ENCODE measurements at regions not wholly inside any gene's neighbourhood (a gene's known extent, or its start where the extent isn't known, plus 50 kb on each side); places are given as distances from the start of the nearest gene placed in this dataset.

GRCh38 chr15:93165734-93166470 lies 76.9 kb upstream of the RGMA start:
- TF ChIP-seq, protein P1, sequence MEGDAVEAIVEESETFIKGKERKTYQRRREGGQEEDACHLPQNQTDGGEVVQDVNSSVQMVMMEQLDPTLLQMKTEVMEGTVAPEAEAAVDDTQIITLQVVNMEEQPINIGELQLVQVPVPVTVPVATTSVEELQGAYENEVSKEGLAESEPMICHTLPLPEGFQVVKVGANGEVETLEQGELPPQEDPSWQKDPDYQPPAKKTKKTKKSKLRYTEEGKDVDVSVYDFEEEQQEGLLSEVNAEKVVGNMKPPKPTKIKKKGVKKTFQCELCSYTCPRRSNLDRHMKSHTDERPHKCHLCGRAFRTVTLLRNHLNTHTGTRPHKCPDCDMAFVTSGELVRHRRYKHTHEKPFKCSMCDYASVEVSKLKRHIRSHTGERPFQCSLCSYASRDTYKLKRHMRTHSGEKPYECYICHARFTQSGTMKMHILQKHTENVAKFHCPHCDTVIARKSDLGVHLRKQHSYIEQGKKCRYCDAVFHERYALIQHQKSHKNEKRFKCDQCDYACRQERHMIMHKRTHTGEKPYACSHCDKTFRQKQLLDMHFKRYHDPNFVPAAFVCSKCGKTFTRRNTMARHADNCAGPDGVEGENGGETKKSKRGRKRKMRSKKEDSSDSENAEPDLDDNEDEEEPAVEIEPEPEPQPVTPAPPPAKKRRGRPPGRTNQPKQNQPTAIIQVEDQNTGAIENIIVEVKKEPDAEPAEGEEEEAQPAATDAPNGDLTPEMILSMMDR (conservative IDR thresholded peaks at IDR 0.05; ENCODE audit: low read depth): no peak
- POLR2A ChIA-PET (ENCODE audit: low non-redundant PET): no interaction called here
- H3K27ac ChIP-seq: no peak overlapping the region
- no peak for DNase-seq (ENCODE audit: low spot score)
- CTCF ChIA-PET: no interaction called here

- ChIA-PET POLR2A (ENCODE audit: low non-redundant PET) (no interaction called here), CTCF (no interaction called here)
- no peak for DNase-seq (ENCODE audit: low spot score)
- no peak overlapping the region for H3K27ac ChIP-seq
- TF ChIP-seq, protein P1 (conservative IDR thresholded peaks at IDR 0.05; ENCODE audit: low read depth): no peak
Measured at GRCh38 chr15:93164409-93164808, 75.4 kb upstream of the RGMA start.

- no peak for DNase-seq (ENCODE audit: low spot score)
- ChIA-PET CTCF (interaction anchor here (0.6 kb wide), 1 partner anchor 34 kb away, joined by 7 read pairs; no protein-coding TSS in a partner anchor), POLR2A (ENCODE audit: low non-redundant PET) (no interaction called here)
- TF ChIP-seq, protein P1 (conservative IDR thresholded peaks at IDR 0.05; ENCODE audit: low read depth): no peak
- no peak overlapping the region for H3K27ac ChIP-seq
Measured at GRCh38 chr15:93162560-93162959, 73.5 kb upstream of the RGMA start.

GRCh38 chr15:93159930-93160329 lies 70.9 kb upstream of the RGMA start:
- ChIA-PET CTCF (no interaction called here), POLR2A (ENCODE audit: low non-redundant PET) (no interaction called here)
- TF ChIP-seq, protein P1 (conservative IDR thresholded peaks at IDR 0.05; ENCODE audit: low read depth): no peak
- no peak overlapping the region for H3K27ac ChIP-seq
- DNase-seq (ENCODE audit: low spot score): no peak

DNA sequence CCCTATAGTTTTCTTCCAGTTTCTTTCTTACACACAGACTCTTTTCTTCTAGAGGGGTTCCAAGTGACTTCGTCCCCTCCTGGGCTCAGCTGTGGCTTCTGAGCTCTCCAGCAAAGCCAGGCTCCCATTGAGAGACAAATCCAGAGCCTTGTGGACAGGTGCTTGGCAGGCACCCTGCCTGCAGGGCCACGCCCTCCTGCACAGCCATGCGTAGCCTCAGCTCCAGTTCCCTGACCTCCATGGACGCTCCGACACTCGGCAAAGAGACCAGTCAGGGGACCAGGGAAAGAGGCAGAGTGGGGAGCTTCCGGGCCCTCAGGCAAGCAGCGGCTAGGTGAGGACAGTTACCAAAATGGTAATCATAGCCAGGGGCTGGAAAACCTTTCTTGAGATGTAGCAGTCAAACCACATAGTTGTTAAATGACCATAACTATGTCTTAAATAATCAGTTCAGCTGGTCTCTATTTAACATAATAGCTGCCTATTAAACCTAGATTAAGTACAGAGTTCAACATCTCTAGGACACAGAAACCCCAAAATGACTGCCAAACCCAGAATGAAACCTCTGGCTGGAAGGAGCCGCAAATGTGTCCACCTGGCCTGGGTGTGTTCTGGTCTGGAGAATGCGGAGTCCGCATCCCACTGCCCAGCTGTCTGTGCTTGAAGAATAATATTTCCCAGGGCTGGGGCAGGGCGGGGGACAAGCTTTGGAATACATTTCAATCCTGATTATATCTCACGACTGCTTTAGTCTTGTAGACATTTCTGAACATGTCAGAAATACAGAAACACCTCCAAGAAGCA lies 69.3 kb upstream of the RGMA start:
- CTCF ChIA-PET: interaction anchor here (0.6 kb wide), 1 partner anchor 817 kb away, joined by 4 read pairs; no protein-coding TSS in a partner anchor
- TF ChIP-seq, protein P1 (conservative IDR thresholded peaks at IDR 0.05; ENCODE audit: low read depth): no peak
- no peak for DNase-seq (ENCODE audit: low spot score)
- POLR2A ChIA-PET (ENCODE audit: low non-redundant PET): no interaction called here
- H3K27ac ChIP-seq: no peak overlapping the region

DNA sequence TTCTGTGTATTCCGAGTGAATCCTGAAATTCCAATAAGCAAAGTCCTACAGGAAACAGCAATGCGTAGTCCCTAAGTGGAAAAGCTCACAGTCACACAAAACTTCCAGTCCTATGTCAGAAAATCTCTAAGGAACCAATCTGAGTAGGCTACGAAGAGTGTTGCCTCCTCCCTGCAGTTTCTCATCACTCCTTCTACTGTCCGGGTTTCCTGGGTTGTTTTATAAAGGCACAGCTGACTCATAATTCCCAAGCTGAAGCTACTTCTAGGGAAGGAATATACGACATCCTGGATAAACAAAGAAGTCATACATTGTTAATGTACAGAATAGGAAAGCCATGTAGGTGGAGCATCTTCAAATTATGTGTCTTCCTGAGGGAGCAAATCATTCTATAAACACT lies 65.7 kb upstream of the RGMA start:
- CTCF ChIA-PET: interaction anchor here (0.6 to 0.7 kb wide), 3 partner anchors 57 to 805 kb away, joined by 3 read pairs; no protein-coding TSS in a partner anchor
- no peak for DNase-seq (ENCODE audit: low spot score)
- TF ChIP-seq, protein P1 (conservative IDR thresholded peaks at IDR 0.05; ENCODE audit: low read depth): no peak
- no peak overlapping the region for H3K27ac ChIP-seq
- POLR2A ChIA-PET (ENCODE audit: low non-redundant PET): no interaction called here

Measured in RWPE1 (cell line).